ENCODE measurements at regions not wholly inside any gene's neighbourhood (a gene's known extent, or its start where the extent isn't known, plus 50 kb on each side); places are given as distances from the start of the nearest gene placed in this dataset.

GRCh38 chr3:76627236-76627635, 412.7 kb upstream of the ROBO2 start:
- POLR2A ChIA-PET, result no interaction called here
- no peak for DNase-seq (ENCODE audit: low read depth, low spot score)
- no peak overlapping the region for H3K4me3 ChIP-seq (ENCODE audit: low read depth, low read length)
- CTCF ChIA-PET, result no interaction called here
- TF ChIP-seq CTCF (IDR thresholded peaks at IDR 0.05; ENCODE audit: insufficient read depth, low read length, missing control alignments), result no peak

DNA sequence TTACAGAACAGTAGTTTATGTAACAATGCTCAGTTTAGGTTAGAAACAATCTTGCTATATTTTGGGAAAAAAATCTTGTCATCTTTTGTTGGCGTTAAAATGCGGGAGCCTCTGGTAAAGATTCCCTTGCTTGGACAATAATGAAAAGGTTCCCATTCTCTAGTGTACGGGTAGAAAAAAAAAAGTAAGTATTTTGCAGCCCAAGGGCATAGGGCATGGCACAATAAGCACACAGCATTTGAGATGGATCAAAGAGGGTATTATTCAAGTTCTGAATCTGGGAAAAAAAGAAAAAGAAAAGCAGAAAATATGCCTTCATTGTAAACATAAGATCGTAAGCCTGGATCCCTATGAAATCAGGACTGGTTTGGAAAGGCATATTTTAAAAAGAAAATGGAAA, 408.6 kb upstream of the ROBO2 start:
- H3K4me3 ChIP-seq (ENCODE audit: low read depth, low read length), result no peak overlapping the region
- DNase-seq (ENCODE audit: low read depth, low spot score), result no peak
- CTCF ChIA-PET, result no interaction called here
- no peak for TF ChIP-seq CTCF (IDR thresholded peaks at IDR 0.05; ENCODE audit: insufficient read depth, low read length, missing control alignments)
- POLR2A ChIA-PET, result no interaction called here

DNA sequence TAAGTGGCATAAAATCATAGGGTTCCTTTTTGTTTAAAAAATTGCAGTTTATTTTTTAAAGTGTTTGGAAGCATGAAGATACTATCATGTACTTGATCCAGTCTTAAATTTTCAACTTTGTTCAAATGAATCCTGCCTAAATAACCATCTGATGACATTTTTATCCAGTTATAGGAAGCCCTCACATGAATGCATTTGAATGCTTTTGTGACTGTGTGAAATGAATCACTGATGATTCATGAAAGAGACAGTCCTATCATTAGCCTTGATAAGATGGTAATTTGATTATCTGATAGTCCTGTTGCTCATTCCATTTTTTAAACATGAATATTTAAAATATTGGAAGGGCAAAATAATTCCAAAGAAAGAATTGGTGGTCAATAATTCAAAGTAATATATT, 401.9 kb upstream of the ROBO2 start:
- no peak overlapping the region for H3K4me3 ChIP-seq (ENCODE audit: low read depth, low read length)
- no peak for DNase-seq (ENCODE audit: low read depth, low spot score)
- POLR2A ChIA-PET, result no interaction called here
- CTCF ChIA-PET, result no interaction called here
- TF ChIP-seq CTCF (IDR thresholded peaks at IDR 0.05; ENCODE audit: insufficient read depth, low read length, missing control alignments), result no peak

GRCh38 chr3:76643623-76644304, 396.1 kb upstream of the ROBO2 start:
- DNase-seq (ENCODE audit: low read depth, low spot score), result no peak
- no peak for TF ChIP-seq CTCF (IDR thresholded peaks at IDR 0.05; ENCODE audit: insufficient read depth, low read length, missing control alignments)
- ChIA-PET CTCF (no interaction called here), POLR2A (no interaction called here)
- no peak overlapping the region for H3K4me3 ChIP-seq (ENCODE audit: low read depth, low read length)

- POLR2A ChIA-PET, result no interaction called here
- no peak overlapping the region for H3K4me3 ChIP-seq (ENCODE audit: low read depth, low read length)
- CTCF ChIA-PET, result no interaction called here
- DNase-seq (ENCODE audit: low read depth, low spot score), result no peak
- TF ChIP-seq CTCF (IDR thresholded peaks at IDR 0.05; ENCODE audit: insufficient read depth, low read length, missing control alignments), result no peak
These were observed 395.6 kb upstream of the ROBO2 start for GRCh38 chr3:76644305-76644675.

DNA sequence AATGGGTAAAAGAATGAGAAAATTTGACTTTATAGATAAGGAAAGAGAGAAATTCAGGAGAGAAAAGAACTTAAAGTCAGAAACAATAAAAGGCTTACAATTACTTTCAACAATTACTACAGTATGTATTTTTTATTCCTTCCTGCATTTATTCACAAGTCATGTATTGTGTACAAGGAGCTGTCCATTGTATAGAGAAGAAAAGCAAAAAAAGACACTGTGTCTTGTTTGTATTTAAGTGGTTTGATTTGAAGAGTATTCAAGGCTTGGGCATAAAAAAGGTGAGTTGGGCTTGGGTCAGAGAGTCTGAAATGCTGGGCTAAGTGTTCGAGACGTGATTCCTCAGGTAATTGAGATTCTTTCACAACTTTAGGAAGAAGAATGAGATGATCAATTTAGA, 394.2 kb upstream of the ROBO2 start:
- no peak for TF ChIP-seq CTCF (IDR thresholded peaks at IDR 0.05; ENCODE audit: insufficient read depth, low read length, missing control alignments)
- no peak for DNase-seq (ENCODE audit: low read depth, low spot score)
- H3K4me3 ChIP-seq (ENCODE audit: low read depth, low read length), result no peak overlapping the region
- ChIA-PET POLR2A (no interaction called here), CTCF (no interaction called here)

Data from AG04449 (cell line).